PC-9 (cell line): ENCODE measurements at regions not wholly inside any gene's neighbourhood (a gene's known extent, or its start where the extent isn't known, plus 50 kb on each side); places are given as distances from the start of the nearest gene placed in this dataset.

Experiments
- BruUV-seq: library from RNA; stranded (reverse); fragments of 400-500 nt; replicated peaks from 2 replicates; lab custom pipeline; 2021; lab: Mats Ljungman, UMichigan
- CTCF ChIA-PET: fragments of 300-600 bp; sonication (Branson Sonifier 250); formaldehyde crosslinking; loops from one replicate; lab custom pipeline; 2022; ENCODE audit warnings: antibody characterized with exemption; lab: Charles Lee
- POLR2A ChIA-PET: fragments of 300-600 bp; sonication (Branson Sonifier 250); formaldehyde crosslinking; loops from one replicate; lab custom pipeline; 2022; ENCODE audit warnings: antibody characterized with exemption; ENCODE audit not compliant: unreplicated experiment; lab: Charles Lee
- DNase-seq, 2 experiments: peaks; one replicate each; pipeline versions ENCODE4 v3.0.0 to v3.0.0-alpha.2; 2015 to 2022; ENCODE audit warnings: mixed read lengths in 1 of 2
- H2AFZ ChIP-seq: fragments of 200-600 bp; sonication (generic); 2 replicates; pipeline ENCODE4 v1.8.1; 2017; ENCODE audit warnings: antibody characterized with exemption
- H3F3A ChIP-seq: fragments of 200-600 bp; sonication (generic); 2 replicates; pipeline ENCODE4 v1.8.1; 2017; ENCODE audit warnings: antibody characterized with exemption, mild to moderate bottlenecking, low read depth; ENCODE audit not compliant: insufficient read depth
- H3K27ac ChIP-seq: fragments of 200-600 bp; sonication (generic); 2 replicates; pipeline ENCODE4 v1.6.1; 2016; ENCODE audit warnings: mixed run types
- H3K27me3 ChIP-seq: fragments of 200-600 bp; sonication (generic); 2 replicates; pipeline ENCODE4 v1.6.1; 2016; ENCODE audit warnings: low read depth, mixed run types; ENCODE audit not compliant: insufficient read depth
- H3K36me3 ChIP-seq: fragments of 200-600 bp; sonication (generic); 2 replicates; pipeline ENCODE4 v1.6.1; 2016; ENCODE audit warnings: low read depth, mixed run types
- H3K4me1 ChIP-seq: fragments of 200-600 bp; sonication (generic); replicated peaks from 2 replicates; pipeline ENCODE4 v1.6.1; 2016; ENCODE audit warnings: mixed run types; ENCODE audit not compliant: insufficient read depth
- H3K4me2 ChIP-seq: fragments of 200-600 bp; sonication (generic); 2 replicates; pipeline ENCODE4 v1.6.1; 2017; ENCODE audit warnings: mixed run types
- H3K4me3 ChIP-seq: fragments of 200-600 bp; sonication (generic); 2 replicates; pipeline ENCODE4 v1.6.1; 2016; ENCODE audit warnings: mixed run types
- H3K79me2 ChIP-seq: fragments of 200-600 bp; sonication (generic); 2 replicates; pipeline ENCODE4 v1.6.1; 2017; ENCODE audit warnings: low read depth, mixed run types
- H3K9me2 ChIP-seq: fragments of 200-600 bp; sonication (generic); 2 replicates; pipeline ENCODE4 v1.8.1; 2017; ENCODE audit warnings: mild to moderate bottlenecking; ENCODE audit not compliant: insufficient read depth
- H3K9me3 ChIP-seq: fragments of 200-600 bp; sonication (generic); 2 replicates; pipeline ENCODE4 v1.8.1; 2016; ENCODE audit warnings: low read depth; ENCODE audit not compliant: insufficient read depth
- H4K20me1 ChIP-seq: fragments of 200-600 bp; sonication (generic); 2 replicates; pipeline ENCODE4 v1.8.1; 2017; ENCODE audit not compliant: insufficient read depth
- CTCF ChIP-seq: fragments of 200-600 bp; sonication (generic); conservative IDR thresholded peaks from 2 replicates; pipeline ENCODE4 v1.6.1; 2017; ENCODE audit warnings: mixed run types, antibody characterized with exemption, mild to moderate bottlenecking, moderate library complexity
- EZH2 ChIP-seq: fragments of 200-600 bp; sonication (generic); IDR thresholded peaks from 2 replicates; pipeline ENCODE4 v1.8.0; 2017; ENCODE audit warnings: antibody characterized with exemption, low read depth
- intact Hi-C: fragments of 100-400 bp; cut with micrococcal nuclease; formaldehyde crosslinking; loops from one replicate; pipeline ENCODE4 v1.10.0; 2022; ENCODE audit not compliant: unreplicated experiment

- H3K4me2 ChIP-seq = no peak overlapping the region
- CTCF ChIA-PET = no interaction called here
- H3F3A ChIP-seq = no peaks in the 10 kb centered on the region
- POLR2A ChIA-PET = no interaction called here
- H3K36me3 ChIP-seq = no peaks in the 10 kb centered on the region
- no peak overlapping the region for H2AFZ ChIP-seq
- no peaks in the 10 kb centered on the region for H3K9me2 ChIP-seq
- H4K20me1 ChIP-seq = no peaks in the 10 kb centered on the region
- no TSS peak for BruUV-seq
- no peak for TF ChIP-seq EZH2
- TF ChIP-seq CTCF = no peak
- H3K4me3 ChIP-seq = no peak overlapping the region
- no peak for DNase-seq
- H3K9me3 ChIP-seq = no peaks in the 10 kb centered on the region
- intact Hi-C loops = no loop called here
- no peaks in the 10 kb centered on the region for H3K79me2 ChIP-seq
- H3K4me1 ChIP-seq = no peaks in the 10 kb centered on the region
- H3K27me3 ChIP-seq = no peaks in the 10 kb centered on the region
- no peak overlapping the region for H3K27ac ChIP-seq
These were observed 391.8 kb downstream of the SAMD5 start for GRCh38 chr6:147900247-147900830.

GRCh38 chr6:147903321-147903720, 394.8 kb downstream of the SAMD5 start:
- Histone ChIP-seq H4K20me1 (no peaks in the 10 kb centered on the region), H3F3A (no peaks in the 10 kb centered on the region), H3K9me2 (no peaks in the 10 kb centered on the region), H3K36me3 (no peaks in the 10 kb centered on the region), H3K9me3 (no peaks in the 10 kb centered on the region), H2AFZ (no peak overlapping the region), H3K27me3 (no peaks in the 10 kb centered on the region), H3K27ac (no peak overlapping the region), H3K4me2 (no peak overlapping the region), H3K79me2 (no peaks in the 10 kb centered on the region), H3K4me3 (no peak overlapping the region), H3K4me1 (no peaks in the 10 kb centered on the region)
- no peak for TF ChIP-seq CTCF
- TF ChIP-seq EZH2 = no peak
- ChIA-PET POLR2A (no interaction called here), CTCF (no interaction called here)
- BruUV-seq = no TSS peak
- DNase-seq = no peak
- intact Hi-C loops = no loop called here

GRCh38 chr6:147903931-147904330, 395.4 kb downstream of the SAMD5 start:
- H3K4me1 ChIP-seq = no peaks in the 10 kb centered on the region
- H3K9me3 ChIP-seq = no peaks in the 10 kb centered on the region
- H3K36me3 ChIP-seq = no peaks in the 10 kb centered on the region
- intact Hi-C loops = no loop called here
- no peaks in the 10 kb centered on the region for H3F3A ChIP-seq
- CTCF ChIA-PET = no interaction called here
- no TSS peak for BruUV-seq
- no peak overlapping the region for H3K4me2 ChIP-seq
- POLR2A ChIA-PET = no interaction called here
- H3K4me3 ChIP-seq = no peak overlapping the region
- no peak for DNase-seq
- H3K9me2 ChIP-seq = no peaks in the 10 kb centered on the region
- H2AFZ ChIP-seq = no peak overlapping the region
- TF ChIP-seq EZH2 = no peak
- TF ChIP-seq CTCF = no peak
- no peaks in the 10 kb centered on the region for H3K27me3 ChIP-seq
- H3K79me2 ChIP-seq = no peaks in the 10 kb centered on the region
- no peak overlapping the region for H3K27ac ChIP-seq
- H4K20me1 ChIP-seq = no peaks in the 10 kb centered on the region
